GM19193 (cell line): ENCODE measurements at regions not wholly inside any gene's neighbourhood (a gene's known extent, or its start where the extent isn't known, plus 50 kb on each side); places are given as distances from the start of the nearest gene placed in this dataset.

Source experiments
- POLR2A ChIP-seq: IDR thresholded peaks from 4 replicates; pipeline ENCODE4 v1.6.1; 2011; ENCODE audit not compliant: insufficient read depth, insufficient read length; ENCODE audit errors: extremely low read depth

DNA sequence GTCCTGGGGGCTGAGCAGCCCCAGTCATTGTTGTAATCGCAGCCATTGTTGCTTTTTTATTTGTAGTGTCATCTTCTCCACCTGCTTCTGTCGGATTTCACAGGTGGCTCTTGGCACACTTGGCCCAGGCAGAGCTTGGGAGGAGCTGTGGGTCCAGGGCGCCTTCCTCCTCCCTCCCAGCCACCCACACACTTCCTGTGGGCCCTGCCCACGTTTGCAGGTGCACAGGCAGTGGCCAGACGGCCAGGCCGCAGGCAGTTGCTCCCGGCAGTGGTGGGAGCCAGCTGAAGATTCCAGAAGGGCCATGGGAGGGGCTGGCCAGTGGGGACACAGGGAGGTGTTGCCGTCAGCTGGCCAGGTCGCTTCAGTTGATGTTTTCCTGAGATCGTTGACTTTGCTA is 1191.9 kb downstream of the BRD1 start:
- no peak for TF ChIP-seq POLR2A

GRCh38 chr22:48635031-48635430 is 1192.6 kb downstream of the BRD1 start:
- TF ChIP-seq POLR2A = no peak

GRCh38 chr22:48633996-48634836 is 1193.5 kb downstream of the BRD1 start:
- TF ChIP-seq POLR2A = no peak

DNA sequence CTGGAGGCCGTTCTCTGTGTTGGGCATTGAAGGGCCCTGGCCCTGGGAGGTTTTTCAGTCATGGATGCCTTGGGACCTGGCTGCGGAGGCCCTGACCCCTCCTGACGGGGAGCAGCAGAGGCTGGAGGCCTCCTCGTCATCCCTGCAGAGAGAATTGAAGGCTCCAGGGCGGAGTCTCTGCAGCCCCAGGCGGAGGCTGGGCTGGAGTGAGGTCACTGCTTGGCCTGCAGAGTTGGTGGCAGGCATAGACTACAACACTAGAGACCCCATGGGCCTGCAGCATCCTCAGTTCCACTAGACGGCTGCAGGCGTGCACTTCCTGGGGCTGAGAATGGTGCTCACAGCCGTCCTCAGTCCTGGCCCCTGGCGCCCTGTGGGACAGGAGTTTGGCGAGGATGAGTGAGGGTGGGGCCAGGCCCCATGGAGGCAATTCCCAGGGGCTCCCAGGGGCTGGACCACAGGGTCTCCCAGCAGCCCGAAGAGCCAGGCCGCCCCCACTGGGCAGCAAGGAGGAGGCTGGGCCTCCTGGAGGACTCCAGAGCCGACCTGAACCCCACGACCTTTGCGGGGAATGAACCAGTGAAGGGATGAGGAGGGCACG is 1194.9 kb downstream of the BRD1 start:
- no peak for TF ChIP-seq POLR2A

GRCh38 chr22:48631288-48631863 is 1196.3 kb downstream of the BRD1 start:
- no peak for TF ChIP-seq POLR2A

GRCh38 chr22:48630848-48631247 is 1196.8 kb downstream of the BRD1 start:
- TF ChIP-seq POLR2A = no peak

DNA sequence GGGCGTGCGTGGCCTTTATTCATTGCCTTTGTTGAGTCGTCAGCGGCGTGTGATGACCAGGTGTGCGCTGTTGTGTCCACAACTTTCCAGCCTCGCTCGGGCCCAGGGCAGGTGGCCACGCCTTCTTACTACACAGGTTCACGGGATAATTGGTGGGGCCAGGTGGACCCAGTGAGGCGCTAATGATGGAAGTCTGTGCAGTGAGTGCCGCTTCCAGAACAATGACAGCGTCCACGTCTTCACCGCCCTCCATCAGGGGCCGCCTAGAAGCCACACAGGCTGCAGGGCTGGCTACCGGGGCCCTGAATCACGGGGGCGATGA is 1197.3 kb downstream of the BRD1 start:
- no peak for TF ChIP-seq POLR2A

DNA sequence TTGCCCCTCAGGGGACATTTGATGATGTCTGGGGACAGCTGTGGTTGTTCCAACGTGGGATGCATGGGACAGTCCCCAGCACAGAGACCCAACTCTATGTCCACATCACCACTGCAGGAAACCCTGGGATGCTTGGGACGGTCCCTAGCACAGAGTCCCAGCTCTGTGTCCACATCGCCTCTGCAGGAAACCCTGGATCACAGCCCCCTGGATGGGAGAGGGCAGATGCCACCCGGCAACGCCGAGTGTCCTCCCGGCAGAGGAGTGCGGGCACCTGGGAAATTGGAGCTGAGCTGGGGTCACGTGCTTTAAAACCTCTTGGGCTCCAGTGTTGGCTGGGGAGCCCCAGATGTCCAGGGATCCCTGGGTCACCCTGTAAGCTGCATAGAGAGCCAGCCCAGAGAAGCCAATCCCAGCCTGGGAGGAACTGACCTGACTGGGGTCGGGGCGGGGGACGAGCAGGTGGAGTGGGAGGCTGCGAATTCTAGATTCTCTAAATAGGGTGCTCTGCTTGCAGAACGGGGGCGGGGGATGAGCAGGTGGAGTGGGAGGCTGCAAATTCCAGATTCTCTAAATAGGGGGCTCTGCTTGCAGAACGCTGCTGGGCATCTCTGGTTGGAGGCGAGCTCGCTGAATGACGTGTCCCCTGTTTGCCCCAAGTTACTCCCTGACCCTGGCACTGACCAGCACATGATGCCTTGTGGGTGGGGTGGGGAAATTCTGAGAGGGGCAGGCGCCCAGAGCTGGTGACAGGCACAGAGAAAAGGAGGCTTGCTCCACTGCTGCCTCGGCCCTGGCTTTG is 1197.8 kb downstream of the BRD1 start:
- TF ChIP-seq POLR2A = no peak

DNA sequence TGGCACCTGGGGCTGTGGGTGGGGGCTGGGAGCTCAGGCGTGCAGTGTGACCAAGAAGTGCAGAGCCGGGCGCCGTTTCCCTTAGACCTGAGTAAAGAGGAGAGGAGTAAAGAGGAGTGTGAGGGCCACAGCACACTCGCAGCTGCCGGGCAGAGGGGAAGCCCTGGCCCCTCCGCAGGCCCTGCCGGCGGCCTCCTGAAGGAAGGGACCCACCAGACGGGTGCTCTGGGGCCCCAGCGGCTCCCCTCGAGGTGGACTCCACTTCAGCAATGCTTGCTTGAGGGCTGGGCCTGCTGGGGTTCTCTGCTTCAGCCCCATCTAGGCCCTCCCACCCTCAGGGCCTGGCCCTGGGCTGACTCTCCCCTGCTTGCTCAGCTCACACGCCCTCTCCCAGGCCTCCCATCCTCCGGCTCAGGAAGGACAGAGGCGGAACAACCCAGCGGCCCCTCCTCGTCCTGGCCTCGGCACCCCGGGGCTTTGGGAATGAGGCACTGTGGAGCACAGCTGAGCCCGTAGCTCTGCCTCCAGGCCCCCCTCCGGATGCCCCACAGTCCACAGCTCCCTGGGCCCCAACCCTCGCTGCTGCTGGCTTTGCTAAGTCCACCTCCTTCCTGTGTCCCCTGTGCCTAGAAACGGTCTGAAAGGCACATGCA is 1198.7 kb downstream of the BRD1 start:
- TF ChIP-seq POLR2A = no peak

DNA sequence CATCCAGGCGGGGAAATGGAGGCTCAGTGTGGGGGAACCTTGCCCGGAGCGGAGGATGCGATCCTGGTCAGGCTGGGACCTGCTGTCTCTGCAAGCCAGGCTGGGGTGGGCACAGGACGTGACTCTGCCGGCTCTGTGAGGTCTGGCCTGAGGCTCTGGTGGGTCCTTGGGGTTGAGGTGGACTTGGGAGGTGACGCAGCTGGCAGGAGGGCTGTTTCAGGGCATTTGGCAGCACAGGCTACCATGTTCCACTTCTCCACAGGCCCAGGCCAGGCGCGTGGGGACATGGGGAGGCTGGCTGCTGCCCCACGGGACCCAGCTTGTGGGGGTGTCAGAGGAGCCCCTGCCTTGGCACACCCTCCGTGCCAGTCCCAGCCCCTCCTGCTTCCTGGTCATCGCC is 1199.7 kb downstream of the BRD1 start:
- TF ChIP-seq POLR2A = no peak

DNA sequence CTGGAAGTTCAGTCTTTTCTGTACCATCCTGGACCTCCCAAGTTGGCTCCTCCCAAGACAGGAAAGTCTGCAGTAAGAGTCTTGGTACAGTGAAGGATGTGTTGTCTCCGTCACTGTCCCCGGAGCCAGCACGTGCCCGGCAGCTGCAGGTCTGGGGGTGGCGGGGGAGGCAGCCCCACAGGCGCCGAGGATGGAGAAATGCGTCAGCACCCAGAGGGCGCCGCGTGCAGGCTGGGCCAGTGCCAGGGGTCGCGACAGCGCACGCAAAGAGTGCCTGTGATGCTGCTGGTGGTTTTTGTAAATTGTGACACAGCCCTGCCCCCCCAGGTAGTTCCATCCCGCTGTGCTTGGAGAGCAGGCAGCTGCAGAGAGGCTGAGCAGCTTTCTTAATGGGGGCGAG is 1200.5 kb downstream of the BRD1 start:
- TF ChIP-seq POLR2A = no peak

DNA sequence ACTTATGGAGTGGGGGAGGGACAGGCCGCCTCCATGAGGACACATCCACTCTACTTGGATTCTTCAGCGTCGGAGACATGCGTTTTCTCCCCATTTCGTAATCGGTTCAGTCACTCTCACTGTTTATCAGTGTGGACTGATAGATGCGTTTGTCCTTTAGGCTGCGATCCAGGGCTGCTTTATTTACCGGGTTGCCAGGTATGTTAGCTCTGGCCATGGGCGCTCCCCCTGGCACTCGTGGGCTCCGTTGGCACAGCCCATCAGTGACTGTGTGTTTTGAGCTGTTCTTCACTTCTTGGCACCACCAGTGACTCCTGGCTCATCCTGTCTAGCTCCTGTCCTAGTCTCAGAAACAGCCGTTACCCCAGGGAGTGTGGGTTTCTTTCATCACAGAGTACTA is 1203.3 kb downstream of the BRD1 start:
- TF ChIP-seq POLR2A = no peak

GRCh38 chr22:48622891-48623545 is 1204.7 kb downstream of the BRD1 start:
- TF ChIP-seq POLR2A = no peak

DNA sequence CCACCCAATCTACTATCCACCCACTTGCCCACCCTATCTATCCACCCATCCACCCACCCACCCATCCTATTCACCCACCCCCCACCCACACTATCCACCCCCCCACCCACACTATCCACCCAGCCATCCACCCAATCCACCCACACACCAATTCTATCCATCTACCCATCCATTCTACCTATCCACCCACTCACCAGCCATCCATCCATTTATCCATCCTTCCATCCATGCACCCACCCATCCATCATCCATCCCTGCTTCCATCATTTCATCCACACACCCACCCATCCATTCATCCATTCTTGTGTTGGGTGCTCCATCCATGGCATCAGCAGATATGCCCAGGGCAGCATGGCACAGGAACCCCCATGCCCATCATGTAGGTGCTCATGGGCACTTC is 1206.6 kb downstream of the BRD1 start:
- no peak for TF ChIP-seq POLR2A
